ENCODE measurements at regions not wholly inside any gene's neighbourhood (a gene's known extent, or its start where the extent isn't known, plus 50 kb on each side); places are given as distances from the start of the nearest gene placed in this dataset.

GRCh38 chr7:25863729-25864110 is 288.3 kb upstream of the NFE2L3 start:
- H3K9me3 ChIP-seq (ENCODE audit: insufficient read depth, low read length): no peaks in the 10 kb centered on the region
- peaks cover 82% of the 10 kb centered on the region for H3K27me3 ChIP-seq (ENCODE audit: insufficient read depth, insufficient read length)
- no peak overlapping the region for H3K9ac ChIP-seq (ENCODE audit: insufficient read length, low read depth)
- DNase-seq (ENCODE audit: low read depth, low spot score): no peak
- H3K36me3 ChIP-seq (ENCODE audit: insufficient read depth, insufficient read length, low read length): no peaks in the 10 kb centered on the region
- H3K4me3 ChIP-seq (ENCODE audit: insufficient read length, low read depth): no peak overlapping the region
- H3K4me1 ChIP-seq (ENCODE audit: insufficient read depth, insufficient read length): no peaks in the 10 kb centered on the region
- TF ChIP-seq SUZ12 (IDR thresholded peaks at IDR 0.05; ENCODE audit: extremely low read depth, insufficient read depth, insufficient read length) (no peak), ZNF274 (IDR thresholded peaks at IDR 0.05; ENCODE audit: low read depth, low read length) (no peak)

- peaks cover 78% of the 10 kb centered on the region for H3K27me3 ChIP-seq (ENCODE audit: insufficient read depth, insufficient read length)
- no peak for TF ChIP-seq ZNF274 (IDR thresholded peaks at IDR 0.05; ENCODE audit: low read depth, low read length)
- no peak for TF ChIP-seq YY1 (IDR thresholded peaks at IDR 0.05; ENCODE audit: insufficient read depth, insufficient read length)
- TF ChIP-seq SUZ12 (IDR thresholded peaks at IDR 0.05; ENCODE audit: extremely low read depth, insufficient read depth, insufficient read length): no peak
Measured at GRCh38 chr7:25864511-25864910, 287.5 kb upstream of the NFE2L3 start.

GRCh38 chr7:25864943-25865751 is 286.9 kb upstream of the NFE2L3 start:
- Histone ChIP-seq H3K36me3 (ENCODE audit: insufficient read depth, insufficient read length, low read length) (no peaks in the 10 kb centered on the region), H3K27me3 (ENCODE audit: insufficient read depth, insufficient read length) (peaks cover 72% of the 10 kb centered on the region), H3K4me3 (ENCODE audit: insufficient read length, low read depth) (no peak overlapping the region), H3K9me3 (ENCODE audit: insufficient read depth, low read length) (no peaks in the 10 kb centered on the region), H3K4me1 (ENCODE audit: insufficient read depth, insufficient read length) (no peaks in the 10 kb centered on the region), H3K9ac (ENCODE audit: insufficient read length, low read depth) (no peak overlapping the region)
- TF ChIP-seq SUZ12 (IDR thresholded peaks at IDR 0.05; ENCODE audit: extremely low read depth, insufficient read depth, insufficient read length) (no peak), YY1 (IDR thresholded peaks at IDR 0.05; ENCODE audit: insufficient read depth, insufficient read length) (no peak), ZNF274 (IDR thresholded peaks at IDR 0.05; ENCODE audit: low read depth, low read length) (no peak)
- no peak for DNase-seq (ENCODE audit: low read depth, low spot score)

More at GRCh38 chr7:25864511-25864910, 287.5 kb upstream of the NFE2L3 start:
- no peaks in the 10 kb centered on the region for H3K9me3 ChIP-seq (ENCODE audit: insufficient read depth, low read length)
- H3K4me3 ChIP-seq (ENCODE audit: insufficient read length, low read depth): no peak overlapping the region
- DNase-seq (ENCODE audit: low read depth, low spot score): no peak
- H3K9ac ChIP-seq (ENCODE audit: insufficient read length, low read depth): no peak overlapping the region
- H3K4me1 ChIP-seq (ENCODE audit: insufficient read depth, insufficient read length): no peaks in the 10 kb centered on the region
- no peaks in the 10 kb centered on the region for H3K36me3 ChIP-seq (ENCODE audit: insufficient read depth, insufficient read length, low read length)

- Histone ChIP-seq H3K9me3 (ENCODE audit: insufficient read depth, low read length) (no peaks in the 10 kb centered on the region), H3K9ac (ENCODE audit: insufficient read length, low read depth) (no peak overlapping the region), H3K36me3 (ENCODE audit: insufficient read depth, insufficient read length, low read length) (no peaks in the 10 kb centered on the region), H3K27me3 (ENCODE audit: insufficient read depth, insufficient read length) (peaks cover 51% of the 10 kb centered on the region), H3K4me1 (ENCODE audit: insufficient read depth, insufficient read length) (no peaks in the 10 kb centered on the region), H3K4me3 (ENCODE audit: insufficient read length, low read depth) (no peak overlapping the region)
- no peak for TF ChIP-seq ZNF274 (IDR thresholded peaks at IDR 0.05; ENCODE audit: low read depth, low read length)
- no peak for TF ChIP-seq SUZ12 (IDR thresholded peaks at IDR 0.05; ENCODE audit: extremely low read depth, insufficient read depth, insufficient read length)
- no peak for TF ChIP-seq YY1 (IDR thresholded peaks at IDR 0.05; ENCODE audit: insufficient read depth, insufficient read length)
- DNase-seq (ENCODE audit: low read depth, low spot score): no peak
Measured at GRCh38 chr7:25868509-25868908, 283.5 kb upstream of the NFE2L3 start.

- H3K9ac ChIP-seq (ENCODE audit: insufficient read length, low read depth): no peak overlapping the region
Measured at GRCh38 chr7:25870574-25870973, 281.4 kb upstream of the NFE2L3 start.

GRCh38 chr7:25876092-25876491 is 275.9 kb upstream of the NFE2L3 start:
- H3K36me3 ChIP-seq (ENCODE audit: insufficient read depth, insufficient read length, low read length): no peaks in the 10 kb centered on the region
- no peaks in the 10 kb centered on the region for H3K4me1 ChIP-seq (ENCODE audit: insufficient read depth, insufficient read length)
- H3K9me3 ChIP-seq (ENCODE audit: insufficient read depth, low read length): no peaks in the 10 kb centered on the region
- no peak for DNase-seq (ENCODE audit: low read depth, low spot score)
- no peak overlapping the region for H3K4me3 ChIP-seq (ENCODE audit: insufficient read length, low read depth)
- H3K27me3 ChIP-seq (ENCODE audit: insufficient read depth, insufficient read length): no peaks in the 10 kb centered on the region
- H3K9ac ChIP-seq (ENCODE audit: insufficient read length, low read depth): no peak overlapping the region
- no peak for TF ChIP-seq ZNF274 (IDR thresholded peaks at IDR 0.05; ENCODE audit: low read depth, low read length)
- no peak for TF ChIP-seq YY1 (IDR thresholded peaks at IDR 0.05; ENCODE audit: insufficient read depth, insufficient read length)
- no peak for TF ChIP-seq SUZ12 (IDR thresholded peaks at IDR 0.05; ENCODE audit: extremely low read depth, insufficient read depth, insufficient read length)

More at GRCh38 chr7:25870574-25870973, 281.4 kb upstream of the NFE2L3 start:
- DNase-seq (ENCODE audit: low read depth, low spot score): no peak
- TF ChIP-seq SUZ12 (IDR thresholded peaks at IDR 0.05; ENCODE audit: extremely low read depth, insufficient read depth, insufficient read length) (no peak), YY1 (IDR thresholded peaks at IDR 0.05; ENCODE audit: insufficient read depth, insufficient read length) (no peak), ZNF274 (IDR thresholded peaks at IDR 0.05; ENCODE audit: low read depth, low read length) (no peak)
- H3K4me1 ChIP-seq (ENCODE audit: insufficient read depth, insufficient read length): no peaks in the 10 kb centered on the region
- peaks cover 31% of the 10 kb centered on the region for H3K27me3 ChIP-seq (ENCODE audit: insufficient read depth, insufficient read length)
- H3K4me3 ChIP-seq (ENCODE audit: insufficient read length, low read depth): no peak overlapping the region
- H3K36me3 ChIP-seq (ENCODE audit: insufficient read depth, insufficient read length, low read length): no peaks in the 10 kb centered on the region
- no peaks in the 10 kb centered on the region for H3K9me3 ChIP-seq (ENCODE audit: insufficient read depth, low read length)

GRCh38 chr7:25877802-25878789 is 273.9 kb upstream of the NFE2L3 start:
- H3K9ac ChIP-seq (ENCODE audit: insufficient read length, low read depth): no peak overlapping the region
- no peaks in the 10 kb centered on the region for H3K27me3 ChIP-seq (ENCODE audit: insufficient read depth, insufficient read length)
- H3K9me3 ChIP-seq (ENCODE audit: insufficient read depth, low read length): no peaks in the 10 kb centered on the region
- H3K36me3 ChIP-seq (ENCODE audit: insufficient read depth, insufficient read length, low read length): no peaks in the 10 kb centered on the region
- no peak for TF ChIP-seq ZNF274 (IDR thresholded peaks at IDR 0.05; ENCODE audit: low read depth, low read length)
- no peak for TF ChIP-seq YY1 (IDR thresholded peaks at IDR 0.05; ENCODE audit: insufficient read depth, insufficient read length)
- TF ChIP-seq SUZ12 (IDR thresholded peaks at IDR 0.05; ENCODE audit: extremely low read depth, insufficient read depth, insufficient read length): no peak
- H3K4me1 ChIP-seq (ENCODE audit: insufficient read depth, insufficient read length): no peaks in the 10 kb centered on the region
- no peak for DNase-seq (ENCODE audit: low read depth, low spot score)
- no peak overlapping the region for H3K4me3 ChIP-seq (ENCODE audit: insufficient read length, low read depth)

Data from NT2/D1 (cell line).